Myocyte (in vitro differentiated cells): ENCODE measurements at regions not wholly inside any gene's neighbourhood (a gene's known extent, or its start where the extent isn't known, plus 50 kb on each side); places are given as distances from the start of the nearest gene placed in this dataset.

Source experiments
- DNase-seq: peaks from one replicate; pipeline ENCODE4 v3.0.0-alpha.2; 2012; ENCODE audit warnings: low read depth

DNA sequence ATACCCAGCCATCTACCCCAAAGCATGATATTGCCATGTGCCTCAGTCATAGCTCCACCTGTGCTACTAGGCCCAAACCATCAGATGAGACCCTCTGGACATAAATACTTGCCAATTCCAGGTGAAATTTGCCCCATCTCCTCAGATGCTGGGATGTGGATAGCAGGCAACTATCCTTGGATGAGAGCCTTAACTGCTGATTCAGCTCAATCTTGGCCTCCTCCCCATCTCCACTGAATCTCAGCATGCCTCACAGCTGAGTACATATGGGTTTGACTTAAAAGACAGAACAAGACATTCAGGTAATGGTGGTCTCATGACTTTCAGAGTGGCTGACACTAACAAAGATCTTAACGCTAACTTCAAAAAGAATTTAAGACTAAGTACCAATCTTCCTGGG, 50.8 kb upstream of the KLHL13 start:
- no peak for DNase-seq

DNA sequence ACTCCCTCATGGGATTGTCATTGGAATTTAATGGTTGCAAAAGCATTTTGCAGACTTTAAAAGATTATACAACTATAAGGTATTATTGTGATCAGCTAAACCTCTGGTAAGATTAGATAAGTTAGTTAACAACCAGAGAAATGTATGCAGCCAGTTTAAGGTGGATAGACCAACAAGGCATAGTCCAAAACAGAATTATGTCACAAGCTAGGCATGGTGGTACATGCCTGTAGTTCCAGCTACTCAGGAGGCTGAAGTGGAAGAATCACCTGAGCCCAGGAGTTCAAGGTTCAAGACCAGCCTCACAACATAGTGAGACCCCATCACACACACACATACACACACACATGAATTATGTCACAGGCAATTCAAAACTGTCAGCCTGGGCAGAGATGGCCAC, 54.7 kb upstream of the KLHL13 start:
- no peak for DNase-seq

DNA sequence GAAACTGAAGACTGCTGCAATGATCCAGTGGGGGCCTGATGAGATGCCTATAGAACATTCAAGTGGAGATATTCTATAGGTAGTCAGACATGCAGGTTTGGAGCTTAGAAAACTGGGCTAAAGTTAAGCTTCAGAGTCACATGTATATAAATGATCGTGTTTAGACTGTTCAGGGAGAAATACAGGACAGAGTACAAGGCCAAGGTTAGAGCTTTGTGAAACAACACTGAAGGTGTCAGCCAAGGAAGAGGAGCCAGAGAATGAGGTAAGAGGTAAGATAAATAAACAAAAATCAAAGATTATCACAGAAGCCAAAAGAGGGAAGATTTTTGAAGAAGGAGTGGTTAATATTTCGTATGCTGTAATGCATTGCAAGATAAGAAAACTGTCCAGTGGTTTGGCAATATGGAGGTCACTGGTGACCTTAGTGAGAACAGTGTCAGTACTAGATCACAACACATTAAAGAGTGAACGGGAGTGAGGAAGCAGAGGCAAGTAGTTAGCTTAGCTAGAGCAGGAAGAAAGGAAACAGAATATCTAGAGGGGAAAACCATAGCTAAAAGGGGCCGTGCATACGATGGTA, 58.0 kb upstream of the KLHL13 start:
- no peak for DNase-seq

DNA sequence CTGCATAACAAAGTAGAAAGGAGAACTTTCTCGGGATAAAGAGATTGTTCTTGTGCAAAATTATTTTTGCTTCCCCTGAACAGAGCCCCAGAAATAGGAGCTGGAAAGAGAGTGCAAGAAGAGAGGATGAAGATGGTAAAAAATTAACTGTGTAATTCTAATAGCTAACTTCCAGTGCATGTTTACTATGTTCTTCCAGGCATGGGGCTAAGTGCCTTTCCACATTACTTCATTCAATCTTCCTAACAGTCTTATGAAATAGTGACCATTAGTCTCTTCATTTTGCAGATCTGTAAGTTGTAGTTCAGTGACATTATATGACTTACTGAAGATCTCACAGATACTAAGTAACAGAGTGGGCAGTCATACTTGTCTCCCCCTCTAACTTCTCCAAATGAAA, 61.1 kb upstream of the KLHL13 start:
- no peak for DNase-seq

DNA sequence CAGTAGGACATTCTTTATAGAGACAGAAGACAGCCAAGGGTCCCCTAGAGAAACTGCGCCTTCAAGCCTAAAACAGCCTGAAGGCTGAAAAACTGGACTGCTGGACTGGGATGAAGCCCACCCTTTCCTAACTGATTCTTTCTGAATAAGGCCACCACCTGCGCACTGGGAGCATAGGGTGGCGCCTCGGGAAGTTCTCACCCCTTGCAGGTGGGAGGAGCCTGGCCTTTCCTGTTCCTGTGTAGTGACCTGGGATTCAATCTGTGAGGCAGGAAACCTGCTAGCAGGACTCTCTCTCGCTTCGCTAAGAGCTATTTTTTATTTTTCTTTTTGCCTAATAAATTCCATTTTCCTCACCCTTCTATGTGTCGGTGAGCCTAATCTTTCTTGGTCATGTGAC, 61.8 kb upstream of the KLHL13 start:
- no peak for DNase-seq

DNA sequence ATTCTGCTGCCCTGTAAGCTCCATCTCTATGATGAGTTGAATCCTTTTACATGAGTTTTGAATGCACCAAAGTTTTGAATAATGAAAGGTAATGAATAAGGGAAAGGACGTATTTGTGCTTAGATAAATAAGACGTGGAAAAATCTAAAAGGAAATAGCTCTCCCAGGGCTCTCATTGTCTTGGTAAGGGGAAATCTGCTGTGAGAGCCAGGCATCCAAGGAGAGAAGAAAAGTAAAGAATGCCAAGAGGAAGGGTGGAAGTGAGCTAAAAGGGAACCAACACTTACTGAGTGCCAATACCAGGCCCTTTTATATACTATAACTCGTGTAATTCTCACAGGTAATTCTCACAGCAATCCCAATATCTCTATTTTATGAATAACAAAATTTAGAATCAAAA, 62.6 kb upstream of the KLHL13 start:
- DNase-seq: no peak

DNA sequence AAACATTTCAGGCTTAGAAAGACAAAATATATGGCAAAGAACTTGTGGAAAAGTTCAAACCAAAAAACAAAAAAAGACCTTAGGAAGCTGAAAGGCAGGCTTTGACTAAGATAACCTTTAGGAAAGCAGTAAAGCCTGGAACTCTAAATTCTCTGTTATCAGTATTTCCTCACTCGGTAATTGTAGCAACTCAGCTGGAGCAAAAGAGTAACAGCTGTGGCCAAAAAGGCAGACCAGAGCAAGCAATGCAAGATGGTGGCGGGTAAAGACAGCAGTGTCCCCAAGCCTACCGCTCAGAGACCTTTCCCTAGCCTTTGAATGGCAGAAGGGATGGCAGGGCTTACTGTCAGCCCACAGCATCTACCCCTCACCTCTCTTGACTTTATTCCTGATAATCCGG, 63.1 kb upstream of the KLHL13 start:
- no peak for DNase-seq

DNA sequence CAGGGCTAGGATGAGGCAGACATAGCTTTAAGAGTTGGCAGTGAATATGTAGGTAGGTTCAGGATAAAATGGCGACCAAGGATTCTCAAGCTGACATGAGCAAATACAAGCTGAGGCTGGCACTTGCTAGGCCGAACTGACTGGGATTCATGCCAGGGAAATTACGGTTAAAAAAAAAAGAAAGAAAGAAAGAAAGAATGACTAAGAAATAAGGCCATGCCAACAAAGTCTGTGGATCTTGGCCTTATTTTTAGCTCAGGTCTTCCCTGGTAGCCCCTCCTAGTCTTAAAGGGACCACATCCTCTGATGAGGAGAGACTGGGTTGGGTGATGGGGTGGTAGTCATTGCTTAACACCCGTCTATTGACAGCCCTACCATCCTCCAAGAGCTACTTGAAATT, 64.4 kb upstream of the KLHL13 start:
- peak; percentile 0 for DNase-seq

DNA sequence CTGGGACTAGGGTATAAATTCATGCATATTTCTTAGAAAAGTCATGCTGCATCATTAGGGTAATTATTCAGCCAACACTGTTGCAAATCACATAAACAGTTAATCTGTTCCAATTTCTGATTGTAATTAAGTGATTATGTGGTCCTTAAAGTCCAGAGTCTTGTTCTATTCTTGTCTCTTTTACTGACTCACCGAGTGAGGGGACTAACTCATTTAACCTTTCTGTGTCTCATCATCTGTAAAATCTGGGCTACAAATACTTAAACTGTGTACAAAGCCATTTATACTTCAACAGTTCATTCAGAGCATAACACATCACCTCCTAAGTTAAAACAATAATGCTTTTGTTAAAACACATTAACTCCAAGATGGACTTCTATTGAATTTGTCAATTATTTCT, 65.4 kb upstream of the KLHL13 start:
- no peak for DNase-seq

DNA sequence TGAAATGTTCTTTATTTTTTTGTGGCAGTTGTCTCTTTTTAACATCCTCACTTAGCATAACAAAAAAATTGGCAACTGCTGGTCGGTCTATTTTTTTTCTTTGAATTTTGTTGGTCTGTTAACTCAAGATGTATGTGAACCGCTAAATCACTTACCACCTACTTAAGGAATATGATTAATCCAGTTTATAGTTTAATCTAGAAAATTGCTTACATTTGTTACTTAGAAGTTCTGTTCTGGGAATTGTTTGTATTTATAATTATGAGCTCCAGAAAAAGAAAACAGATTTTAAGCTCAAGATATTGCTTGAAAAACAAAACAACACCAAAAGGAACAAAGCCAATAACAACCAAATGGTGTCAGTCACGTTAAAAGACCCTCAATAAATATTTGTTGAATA, 66.1 kb upstream of the KLHL13 start:
- DNase-seq: no peak

DNA sequence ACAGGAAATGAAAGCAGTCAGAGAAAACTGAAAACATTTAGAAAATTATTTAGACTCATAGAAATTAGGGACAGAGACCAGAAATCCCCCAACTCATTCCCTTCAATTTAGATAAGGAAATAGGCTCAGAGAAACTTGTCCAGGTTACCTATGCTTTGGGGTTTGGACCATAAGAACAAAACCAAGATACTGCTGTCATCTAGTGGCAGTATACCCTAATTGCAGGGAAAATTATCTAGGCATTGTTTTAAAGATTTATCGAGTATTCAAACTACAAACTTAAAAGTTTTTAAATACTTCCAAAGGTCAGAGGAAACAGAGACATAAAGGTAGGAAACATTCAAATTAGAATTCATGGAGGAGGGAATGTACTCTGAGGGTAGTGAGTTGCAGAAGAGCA, 67.0 kb upstream of the KLHL13 start:
- no peak for DNase-seq

DNA sequence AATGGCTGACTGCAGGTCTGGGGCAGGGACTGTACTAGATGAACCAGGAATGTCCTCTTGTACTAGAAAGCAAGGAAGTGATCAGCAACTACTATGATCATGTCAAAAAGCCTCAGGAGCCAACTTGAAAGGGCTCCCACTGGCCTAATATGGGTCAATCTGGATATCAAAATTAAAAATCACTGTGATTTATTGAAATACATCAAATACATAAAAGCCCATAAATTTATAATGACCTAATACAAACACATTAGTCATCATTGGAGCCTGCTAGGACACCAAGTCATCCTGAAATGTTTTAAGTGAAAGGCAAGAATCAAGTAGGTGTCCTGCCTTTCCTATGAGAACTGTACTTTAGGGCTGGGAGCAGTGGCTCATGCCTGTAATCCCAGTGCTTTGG, 70.5 kb upstream of the KLHL13 start:
- no peak for DNase-seq

DNA sequence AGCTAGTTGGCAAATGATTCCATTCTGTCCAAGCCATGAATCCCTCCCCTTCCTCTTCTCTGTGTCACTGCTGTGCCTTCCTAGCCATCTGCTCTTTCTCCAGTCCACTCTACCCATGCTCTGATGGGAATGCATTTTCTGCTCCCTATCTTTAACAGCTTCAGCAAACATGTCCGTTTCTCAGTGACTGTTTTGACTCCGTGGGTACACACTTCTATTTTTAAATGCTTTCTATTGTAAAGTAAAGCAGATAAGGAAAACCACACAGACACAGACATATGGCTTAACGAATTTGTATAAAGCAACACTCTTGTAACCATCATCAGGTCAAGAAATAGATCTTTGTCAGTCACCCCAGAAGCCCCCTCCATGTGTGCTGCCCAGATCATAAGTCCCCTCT, 72.4 kb upstream of the KLHL13 start:
- DNase-seq: no peak

DNA sequence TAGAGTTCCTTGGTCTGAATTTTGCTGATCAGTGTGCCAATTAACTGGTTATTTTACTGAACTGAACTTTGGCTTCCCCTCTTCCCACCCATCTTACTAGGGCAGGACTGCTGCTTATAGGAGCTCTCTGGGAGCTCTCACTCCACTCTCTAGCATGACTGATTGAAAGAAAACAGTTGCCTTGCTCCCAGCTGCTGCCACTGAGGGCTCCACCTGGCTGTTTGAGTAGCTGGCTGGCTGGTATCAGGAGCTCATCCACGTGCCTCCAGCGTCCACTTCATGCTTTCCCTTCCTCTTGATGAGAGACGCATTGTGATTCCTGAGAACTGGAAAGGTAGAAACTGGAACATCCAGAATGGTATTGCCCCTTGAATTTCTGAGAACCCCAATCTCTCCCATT, 73.0 kb upstream of the KLHL13 start:
- no peak for DNase-seq

DNA sequence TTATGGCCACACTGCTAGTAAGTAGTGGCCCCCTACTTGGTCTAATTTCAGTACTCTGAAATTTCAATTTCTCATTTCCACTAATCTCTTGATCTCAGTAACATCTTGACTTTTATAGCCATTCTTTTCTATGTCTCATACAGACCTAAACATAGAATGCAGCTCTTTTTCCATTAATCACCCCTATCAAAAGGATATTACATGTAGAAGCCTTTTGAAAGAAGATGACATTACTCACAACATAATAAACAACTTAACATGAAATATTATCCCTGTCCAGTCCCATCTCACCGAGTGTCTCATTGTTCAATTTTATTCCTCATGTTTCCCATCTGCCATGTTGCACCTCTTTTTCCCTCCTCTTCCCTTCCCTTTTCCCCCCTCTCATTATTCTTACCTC, 81.1 kb upstream of the KLHL13 start:
- no peak for DNase-seq

DNA sequence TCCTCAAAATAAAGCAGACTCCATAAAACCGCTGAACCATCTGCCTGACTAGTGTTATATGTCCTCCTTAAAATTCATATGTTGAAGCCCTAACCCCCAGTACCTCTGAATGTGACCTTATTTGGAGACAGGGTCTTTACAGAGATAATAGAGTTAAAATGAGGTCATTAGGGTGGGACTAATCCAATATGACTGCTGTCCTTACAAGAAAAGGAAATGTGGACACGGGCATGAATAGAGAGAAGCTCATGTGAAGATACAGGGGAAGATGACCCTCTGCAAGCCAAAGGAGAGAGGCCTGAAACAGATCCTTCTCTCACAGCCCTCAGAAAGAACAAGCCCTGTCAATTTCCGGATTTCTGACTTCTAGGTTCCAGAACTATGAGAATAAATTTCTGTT, 82.0 kb upstream of the KLHL13 start:
- DNase-seq: no peak

DNA sequence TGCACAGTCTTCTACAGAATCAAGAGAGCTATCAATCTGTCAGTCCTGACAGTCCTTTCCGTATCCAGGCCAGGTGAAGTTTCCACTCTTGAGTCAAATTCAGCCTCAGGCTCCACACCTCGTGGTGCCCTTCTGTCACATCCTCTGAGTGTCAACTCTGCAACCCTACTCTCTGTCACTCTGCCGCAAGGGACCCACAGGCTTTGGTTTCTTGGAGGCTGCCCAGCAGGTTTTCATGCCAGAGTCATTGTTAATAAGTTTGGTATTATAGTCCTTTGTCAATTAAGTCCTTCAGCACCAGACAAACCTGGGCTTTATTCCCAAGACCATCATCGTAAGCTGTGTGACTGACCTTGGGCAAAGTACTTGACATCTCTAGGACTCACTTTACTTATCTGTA, 83.4 kb upstream of the KLHL13 start:
- DNase-seq: no peak

DNA sequence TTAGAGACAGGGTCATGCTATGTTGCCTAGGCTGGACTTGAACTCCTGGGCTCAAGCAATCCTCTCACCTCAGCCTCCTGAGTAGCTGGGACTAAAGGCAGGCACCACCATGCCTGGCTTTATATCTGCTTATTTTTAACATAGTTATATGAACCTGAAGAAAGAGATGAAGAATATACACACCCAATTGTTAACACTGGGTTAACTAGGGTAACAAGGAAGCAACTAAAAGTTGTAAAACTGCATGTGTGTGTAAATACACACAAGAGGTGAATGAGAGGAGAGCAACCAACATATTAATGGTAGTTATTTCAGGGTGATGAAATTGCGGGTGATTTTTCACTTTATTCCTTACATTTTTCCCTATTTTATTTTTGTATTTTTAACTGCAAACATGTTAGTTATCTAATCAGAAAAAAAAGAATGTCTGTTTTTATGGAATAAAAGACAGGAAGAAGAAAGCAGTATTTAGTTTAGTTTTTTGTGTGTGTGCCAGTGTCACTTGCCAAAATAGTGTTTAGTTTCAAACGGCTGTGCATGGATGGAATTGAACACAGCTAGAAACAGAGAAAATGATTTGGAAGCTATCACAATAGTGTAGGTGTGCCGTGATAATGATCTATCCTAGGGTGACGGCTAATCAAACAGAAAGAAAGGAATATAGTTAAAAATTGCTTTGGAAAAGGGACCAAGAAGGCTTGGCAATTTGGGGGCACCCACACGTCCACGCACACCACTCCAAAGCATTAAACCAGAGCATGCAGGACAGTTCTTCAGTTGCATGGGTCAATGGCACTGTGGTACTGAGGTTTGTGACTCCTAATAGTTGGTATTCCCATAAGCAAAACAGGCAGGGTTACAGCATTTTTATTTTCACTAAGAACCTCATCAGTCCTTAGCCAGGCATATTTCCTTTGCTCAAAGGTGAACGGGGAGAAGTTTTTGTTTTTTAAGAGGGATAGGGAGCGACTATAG, 89.1 kb upstream of the KLHL13 start:
- DNase-seq: no peak

DNA sequence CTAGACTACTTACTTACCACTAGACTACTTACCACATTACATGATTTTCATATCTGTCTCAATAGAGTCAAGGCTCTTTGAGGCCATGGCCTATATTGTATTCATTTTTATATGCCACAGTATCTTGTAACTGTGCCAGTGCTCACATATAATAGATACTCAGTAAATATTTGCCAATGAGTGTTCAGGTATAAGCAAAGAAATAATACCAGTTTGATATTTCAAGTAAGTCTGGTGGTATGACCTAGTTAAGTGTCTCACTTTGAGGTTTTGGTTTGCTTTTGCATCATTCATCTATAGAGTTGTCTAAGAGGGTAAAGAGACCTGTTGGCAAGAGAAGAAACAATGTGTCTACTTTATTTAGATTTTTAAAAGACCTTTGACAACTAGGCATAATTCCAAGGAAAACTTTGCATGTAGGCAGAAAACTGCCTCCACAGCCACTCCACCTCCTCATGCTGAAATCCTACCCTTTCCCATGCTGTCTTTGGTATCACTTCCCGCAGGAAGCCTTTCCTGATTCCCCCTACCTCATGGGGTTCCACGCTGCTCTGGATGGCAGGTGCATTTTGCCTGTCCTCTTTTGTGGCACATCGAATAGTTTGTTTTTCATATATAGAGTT, 91.3 kb upstream of the KLHL13 start:
- no peak for DNase-seq

DNA sequence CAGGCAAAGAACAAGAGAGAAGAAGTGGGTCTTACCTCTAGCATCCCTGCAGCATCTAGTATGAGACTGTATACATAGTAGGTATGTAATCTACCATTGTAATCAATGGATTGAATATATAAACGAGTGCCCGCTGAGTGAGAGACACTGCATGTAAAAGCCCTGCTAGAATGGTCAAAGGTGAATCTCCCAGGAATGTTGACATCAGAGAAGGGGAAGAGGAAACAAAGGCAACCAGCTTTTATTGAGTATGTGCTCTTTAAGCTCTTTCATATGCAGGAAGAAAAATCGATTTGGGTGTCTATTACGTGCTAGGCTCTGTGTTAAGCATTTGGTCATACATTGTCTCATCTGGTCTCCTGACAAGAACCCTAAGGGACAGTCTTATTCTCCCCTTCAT, 91.9 kb upstream of the KLHL13 start:
- no peak for DNase-seq

DNA sequence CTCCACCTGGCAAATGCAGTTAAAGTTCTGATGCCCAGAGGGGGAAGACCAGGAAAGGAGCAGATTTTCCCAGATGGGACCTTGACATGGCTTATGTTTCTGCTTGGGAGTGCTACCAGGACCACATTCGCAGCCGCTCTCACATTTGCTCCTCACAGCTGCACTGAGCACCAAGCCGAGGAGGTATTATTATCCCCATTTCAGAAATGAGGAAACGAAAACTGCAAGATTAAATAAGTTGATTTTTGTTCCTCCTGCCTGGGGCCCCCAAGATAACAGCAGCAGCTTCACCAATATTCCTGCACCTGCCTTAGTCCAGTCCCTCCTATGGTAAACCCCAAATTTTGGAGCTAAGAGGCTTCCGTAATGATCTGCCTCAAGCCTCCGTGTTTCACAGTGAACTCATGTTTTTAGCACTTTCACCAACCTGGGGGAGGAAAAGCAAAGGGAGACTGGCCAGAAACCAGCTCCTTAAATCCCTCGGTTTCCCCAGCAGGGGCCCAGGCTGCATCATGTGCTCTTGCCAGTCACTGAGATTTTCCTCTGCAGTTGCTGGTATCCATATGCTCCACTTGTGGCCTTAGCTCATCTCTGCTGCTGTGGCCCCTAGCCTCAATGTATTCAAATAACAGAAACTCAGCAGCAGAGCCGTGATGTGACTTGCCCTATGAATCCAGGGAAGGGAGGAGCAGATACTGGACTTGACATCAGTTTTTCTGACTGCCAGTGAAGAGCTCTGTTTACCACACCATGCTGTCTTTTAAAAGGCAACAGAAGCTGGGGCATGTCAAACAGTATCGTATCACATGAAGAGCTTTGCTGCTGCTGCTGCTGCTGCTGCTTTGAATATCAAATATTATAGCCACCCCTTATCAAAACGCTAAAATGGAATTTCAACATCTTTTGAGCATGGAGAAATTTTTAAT, 95.5 kb upstream of the KLHL13 start:
- DNase-seq: no peak

DNA sequence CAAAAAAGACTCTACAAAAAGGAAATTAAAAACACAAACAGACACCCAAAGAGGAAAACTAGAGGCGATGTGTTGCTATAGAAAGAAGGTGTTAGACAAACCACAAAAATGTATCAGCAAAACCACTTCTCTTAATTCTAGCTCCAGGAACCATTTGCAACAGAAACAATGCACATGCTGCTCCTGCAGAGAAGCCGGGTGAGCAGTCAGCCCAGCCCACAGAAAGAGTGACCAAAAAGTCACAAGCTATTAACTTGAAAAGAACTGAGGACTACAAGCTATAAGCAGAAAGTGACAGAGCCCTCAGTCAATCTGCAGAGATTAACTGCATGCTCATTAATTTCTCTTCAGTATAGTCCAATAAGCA, 96.2 kb upstream of the KLHL13 start:
- no peak for DNase-seq
